HepG2 (cell line): ENCODE measurements at regions not wholly inside any gene's neighbourhood (a gene's known extent, or its start where the extent isn't known, plus 50 kb on each side); places are given as distances from the start of the nearest gene placed in this dataset.

Source experiments
- ATAC-seq: fragments of 200-7000 bp; cut with Tn5 transposase; 3 replicates; pipeline ENCODE4 v1.9.1; 2020; ENCODE audit warnings: mild to moderate bottlenecking, moderate library complexity
- BruUV-seq: library from RNA; stranded (reverse); fragments of 400-500 nt; replicated peaks from 2 replicates; lab custom pipeline; 2021; lab: Mats Ljungman, UMichigan
- CTCF ChIA-PET: fragments of 300-600 bp; formaldehyde crosslinking; extraction: SDS; loops from one replicate; lab custom pipeline; 2021; ENCODE audit warnings: low total read pairs, inconsistent platforms, low intra/inter-chr PET ratio; lab: Yijun Ruan, JAX
- POLR2A ChIA-PET: fragments of 350-600 bp; sonication (Branson Sonifier 250); formaldehyde crosslinking; loops from one replicate; lab custom pipeline; 2020; ENCODE audit warnings: antibody characterized with exemption, inconsistent platforms; lab: Yijun Ruan, JAX
- DNase-seq: peaks from one replicate; pipeline ENCODE4 v3.0.0-alpha.2; 2015; ENCODE audit warnings: low spot score
- FAIRE-seq: peaks from 3 replicates; lab custom pipeline; 2011; peaks lifted over from hg19 to GRCh38; lab: Jason Lieb, UNC
- H2AFZ ChIP-seq: one replicate; pipeline ENCODE4 v1.6.1; 2011; ENCODE audit warnings: low read length, inconsistent platforms
- H3K27ac ChIP-seq: fragments of 300-600 bp; 3 replicates; pipeline ENCODE4 v1.8.0; 2011; ENCODE audit warnings: mixed run types, mild to moderate bottlenecking, mixed read lengths, low read length, inconsistent platforms; ENCODE audit not compliant: insufficient read depth; ENCODE audit errors: extremely low read length
- H3K27me3 ChIP-seq, 2 experiments: fragments of 200-600 bp in 1 of 2; 2 replicates in 1 of 2; 3 replicates in 1 of 2; pipeline versions ENCODE4 v1.6.0 to v1.8.0; 2011; ENCODE audit warnings: low read length in 2 of 2, mild to moderate bottlenecking in 2 of 2, moderate library complexity in 2 of 2, inconsistent platforms in 1 of 2; ENCODE audit not compliant: insufficient read depth in 2 of 2, control insufficient read depth in 1 of 2
- H3K36me3 ChIP-seq, 2 experiments: fragments of 200-600 bp in 1 of 2; replicated peaks in 1 of 2; 2 replicates in 1 of 2; 3 replicates in 1 of 2; pipeline versions ENCODE4 v1.5.1 to v1.8.0; 2011; ENCODE audit warnings: low read length in 2 of 2, inconsistent platforms in 1 of 2; ENCODE audit not compliant: insufficient read depth in 2 of 2, control insufficient read depth in 1 of 2
- H3K4me1 ChIP-seq: 2 replicates; pipeline ENCODE4 v1.5.1; 2012; ENCODE audit warnings: low read length, inconsistent platforms; ENCODE audit not compliant: insufficient read depth
- H3K4me2 ChIP-seq: 2 replicates; pipeline ENCODE4 v1.6.0; 2011; ENCODE audit warnings: low read depth, low read length, inconsistent platforms
- H3K4me3 ChIP-seq, 3 experiments: fragments of 200-600 bp in 1 of 3; sonication (generic), shearing (Covaris generic) in 1 of 3; replicated peaks in 1 of 3; 2 replicates each; pipeline ENCODE4 v1.5.1; 2011 to 2016; ENCODE audit warnings: low read length in 3 of 3, inconsistent platforms in 2 of 3, low read depth in 2 of 3, mild to moderate bottlenecking in 2 of 3, control low read depth in 1 of 3, mixed read lengths in 1 of 3; ENCODE audit not compliant: insufficient read depth in 1 of 3
- H3K79me2 ChIP-seq: one replicate; pipeline ENCODE4 v1.6.1; 2011; ENCODE audit warnings: low read length, inconsistent platforms; ENCODE audit not compliant: insufficient read depth
- H3K9ac ChIP-seq: 2 replicates; pipeline ENCODE4 v1.6.0; 2011; ENCODE audit warnings: mild to moderate bottlenecking, low read depth, low read length, inconsistent platforms; ENCODE audit not compliant: insufficient read depth
- H3K9me3 ChIP-seq: 2 replicates; pipeline ENCODE4 v1.5.1; 2012; ENCODE audit warnings: mild to moderate bottlenecking, low read length
- H4K20me1 ChIP-seq: 2 replicates; pipeline ENCODE4 v1.6.0; 2011; ENCODE audit warnings: inconsistent platforms, mild to moderate bottlenecking, low read length, moderate library complexity; ENCODE audit not compliant: insufficient read depth
- ARID3A ChIP-seq: IDR thresholded peaks from 2 replicates; pipeline ENCODE4 v1.6.1; 2012; ENCODE audit warnings: low read depth, low read length, improper control_type of control experiment
- MNT ChIP-seq: fragments of 450-650 bp; IDR thresholded peaks from 2 replicates; pipeline ENCODE4 v1.6.1; 2016
- MXD4 ChIP-seq: IDR thresholded peaks from 2 replicates; pipeline ENCODE4 v1.6.1; 2016; ENCODE audit warnings: mild to moderate bottlenecking, missing biosample characterization, missing genetic modification reagents
- PHF20 ChIP-seq: sonication (generic); formaldehyde crosslinking; IDR thresholded peaks from 2 replicates; pipeline ENCODE4 v1.5.0; 2020; ENCODE audit warnings: mild to moderate bottlenecking, missing genetic modification reagents
- ZFP36 ChIP-seq: fragments of 150-350 bp; IDR thresholded peaks from 2 replicates; pipeline ENCODE4 v1.6.1; 2018; ENCODE audit warnings: borderline replicate concordance, low read length, low read depth; ENCODE audit not compliant: partially characterized antibody
- WGBS: methylation state at CpG from one replicate; pipeline ENCODE4 v1.1.6; 2017; ENCODE audit warnings: low lambda C conversion rate; 5-methylcytosine and 5-hydroxymethylcytosine counted together
- in situ Hi-C: cut with HindIII; loops from 2 replicates; pipeline ENCODE4 v1.10.0; 2017; ENCODE audit warnings: low pct_unique_long_range_greater_than_20kb; ENCODE audit not compliant: extremely low pct_ligation_motif_present
- intact Hi-C: fragments of 100-400 bp; cut with micrococcal nuclease; formaldehyde crosslinking; loops from one replicate; pipeline ENCODE4 v1.10.0; 2022; ENCODE audit not compliant: unreplicated experiment

GRCh38 chr5:5583023-5583765, 160.7 kb downstream of the ICE1 start (continued):
- TF ChIP-seq MXD4 (no peak), ZFP36 (no peak), PHF20 (CRISPR knock-in tag) (no peak)

- 0% methylated on average over 3 of the region's 3 CpGs for WGBS
- intact Hi-C loops = no loop called here
- Histone ChIP-seq H4K20me1 (no peaks in the 10 kb centered on the region), H3K27ac (no peak overlapping the region), H3K9ac (no peak overlapping the region), H2AFZ (no peak overlapping the region), H3K4me3 (no peak overlapping the region)
- no TSS peak for BruUV-seq
- no peak for ATAC-seq
- CTCF ChIA-PET = no interaction called here
- TF ChIP-seq ARID3A (no peak), MNT (peak; percentile 80)
- TF ChIP-seq, all 625 proteins: peak for 1
- Histone ChIP-seq H3K36me3 (no peaks in the 10 kb centered on the region), H3K4me2 (no peak overlapping the region), H3K27me3 (0 out of 5 replicates have a peak, but pooled peaks cover 1% of the 10 kb centered on the region in 2 experiments), H3K9me3 (no peaks in the 10 kb centered on the region), H3K79me2 (no peaks in the 10 kb centered on the region), H3K4me1 (no peaks in the 10 kb centered on the region)
- no peak for DNase-seq
- in situ Hi-C loops = no loop called here
- POLR2A ChIA-PET = no interaction called here
- no peak for FAIRE-seq
Observed at GRCh38 chr5:5581080-5581479, 158.6 kb downstream of the ICE1 start.
